ENCODE measurements at regions not wholly inside any gene's neighbourhood (a gene's known extent, or its start where the extent isn't known, plus 50 kb on each side); places are given as distances from the start of the nearest gene placed in this dataset.
"Not testable (repeated sequence)": the region's sequence is repeated elsewhere in the genome, so short reads cannot be mapped to it uniquely, and the experiment has no call there.

- H3K9me3 Mint-ChIP-seq (ENCODE audit: low read depth), result no peaks in the 10 kb centered on the region
- TF ChIP-seq CTCF (IDR thresholded peaks at IDR 0.05; ENCODE audit: unreplicated experiment), result no peak
- H3K4me3 Mint-ChIP-seq (ENCODE audit: low read depth), result no peak overlapping the region
- no peaks in the 10 kb centered on the region for H3K27me3 Mint-ChIP-seq
- H3K27ac Mint-ChIP-seq, result no peak overlapping the region
- H3K4me1 Mint-ChIP-seq (ENCODE audit: low read depth), result no peaks in the 10 kb centered on the region
- H3K36me3 Mint-ChIP-seq (ENCODE audit: insufficient read depth), result no peaks in the 10 kb centered on the region
- no peak for DNase-seq (ENCODE audit: low spot score, unreplicated experiment)
These were observed 812.6 kb upstream of the LRATD1 start for GRCh38 chr2:13819896-13820295.

- no peaks in the 10 kb centered on the region for H3K27me3 Mint-ChIP-seq
- no peak for TF ChIP-seq CTCF (IDR thresholded peaks at IDR 0.05; ENCODE audit: unreplicated experiment)
- no peak for DNase-seq (ENCODE audit: low spot score, unreplicated experiment)
- H3K4me3 Mint-ChIP-seq (ENCODE audit: low read depth), result no peak overlapping the region
- no peaks in the 10 kb centered on the region for H3K4me1 Mint-ChIP-seq (ENCODE audit: low read depth)
- H3K27ac Mint-ChIP-seq, result no peak overlapping the region
- H3K36me3 Mint-ChIP-seq (ENCODE audit: insufficient read depth), result no peaks in the 10 kb centered on the region
- H3K9me3 Mint-ChIP-seq (ENCODE audit: low read depth), result no peaks in the 10 kb centered on the region
These were observed 811.1 kb upstream of the LRATD1 start for GRCh38 chr2:13821255-13821880.

- Mint-ChIP-seq H3K27ac (no peak overlapping the region), H3K4me3 (ENCODE audit: low read depth) (no peak overlapping the region), H3K36me3 (ENCODE audit: insufficient read depth) (no peaks in the 10 kb centered on the region), H3K9me3 (ENCODE audit: low read depth) (no peaks in the 10 kb centered on the region), H3K27me3 (no peaks in the 10 kb centered on the region), H3K4me1 (ENCODE audit: low read depth) (no peaks in the 10 kb centered on the region)
- TF ChIP-seq CTCF (IDR thresholded peaks at IDR 0.05; ENCODE audit: unreplicated experiment), result no peak
- no peak for DNase-seq (ENCODE audit: low spot score, unreplicated experiment)
These were observed 810.2 kb upstream of the LRATD1 start for GRCh38 chr2:13822365-13822764.

- no peak overlapping the region for H3K27ac Mint-ChIP-seq
- peaks cover 10% of the 10 kb centered on the region for H3K9me3 Mint-ChIP-seq (ENCODE audit: low read depth)
- no peaks in the 10 kb centered on the region for H3K36me3 Mint-ChIP-seq (ENCODE audit: insufficient read depth)
These were observed 806.1 kb upstream of the LRATD1 start for GRCh38 chr2:13826314-13826853.

GRCh38 chr2:13858626-13859025 is 773.9 kb upstream of the LRATD1 start:
- Mint-ChIP-seq H3K36me3 (ENCODE audit: insufficient read depth) (no peaks in the 10 kb centered on the region), H3K4me1 (ENCODE audit: low read depth) (no peaks in the 10 kb centered on the region), H3K9me3 (ENCODE audit: low read depth) (no peaks in the 10 kb centered on the region), H3K4me3 (ENCODE audit: low read depth) (no peak overlapping the region), H3K27ac (no peak overlapping the region), H3K27me3 (no peaks in the 10 kb centered on the region)
- TF ChIP-seq CTCF (IDR thresholded peaks at IDR 0.05; ENCODE audit: unreplicated experiment), result no peak
- no peak for DNase-seq (ENCODE audit: low spot score, unreplicated experiment)

More at GRCh38 chr2:13826314-13826853, 806.1 kb upstream of the LRATD1 start:
- no peak overlapping the region for H3K4me3 Mint-ChIP-seq (ENCODE audit: low read depth)
- H3K27me3 Mint-ChIP-seq, result no peaks in the 10 kb centered on the region
- DNase-seq (ENCODE audit: low spot score, unreplicated experiment), result no peak
- H3K4me1 Mint-ChIP-seq (ENCODE audit: low read depth), result no peaks in the 10 kb centered on the region
- no peak for TF ChIP-seq CTCF (IDR thresholded peaks at IDR 0.05; ENCODE audit: unreplicated experiment)

- H3K9me3 Mint-ChIP-seq (ENCODE audit: low read depth); H3K36me3 Mint-ChIP-seq (ENCODE audit: insufficient read depth); H3K4me1 Mint-ChIP-seq (ENCODE audit: low read depth); H3K27me3 Mint-ChIP-seq; H3K27ac Mint-ChIP-seq; DNase-seq (ENCODE audit: low spot score, unreplicated experiment); H3K4me3 Mint-ChIP-seq (ENCODE audit: low read depth): not testable (repeated sequence)
These were observed 764.2 kb upstream of the LRATD1 start for GRCh38 chr2:13868275-13868674.
